HG02588 (cell line): ENCODE measurements at regions not wholly inside any gene's neighbourhood (a gene's known extent, or its start where the extent isn't known, plus 50 kb on each side); places are given as distances from the start of the nearest gene placed in this dataset.
"Not testable (repeated sequence)": the region's sequence is repeated elsewhere in the genome, so short reads cannot be mapped to it uniquely, and the experiment has no call there.

ENCODE experiments used
- ATAC-seq: cut with Tn5 transposase; IDR thresholded peaks from one replicate; pipeline ENCODE4 v1.9.1; 2021; ENCODE audit warnings: mild to moderate bottlenecking, moderate library complexity; ENCODE audit not compliant: unreplicated experiment

DNA sequence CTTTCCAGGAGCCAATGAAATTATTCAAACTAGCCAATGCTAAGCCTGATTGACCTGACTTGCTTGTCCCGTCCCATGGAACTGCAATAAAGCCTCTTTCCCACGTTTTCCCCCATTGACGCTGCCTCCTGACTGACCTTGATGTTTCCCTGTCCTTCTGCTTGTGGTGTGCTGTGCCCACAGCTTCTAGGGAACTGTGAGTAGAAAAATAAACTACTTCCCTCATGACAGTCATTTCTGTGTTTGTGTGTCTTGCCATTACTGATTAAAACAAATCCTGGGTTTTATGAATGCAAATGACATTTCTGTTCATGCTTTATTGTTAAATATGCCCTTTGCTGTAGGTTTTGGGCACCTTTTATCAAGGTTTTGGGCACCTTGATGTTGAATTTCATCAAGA lies 91.3 kb upstream of the ABI1 start:
- no peak for ATAC-seq

GRCh38 chr10:26951650-26952049 lies 90.9 kb upstream of the ABI1 start:
- no peak for ATAC-seq

GRCh38 chr10:26950934-26951333 lies 90.2 kb upstream of the ABI1 start:
- ATAC-seq, result no peak

DNA sequence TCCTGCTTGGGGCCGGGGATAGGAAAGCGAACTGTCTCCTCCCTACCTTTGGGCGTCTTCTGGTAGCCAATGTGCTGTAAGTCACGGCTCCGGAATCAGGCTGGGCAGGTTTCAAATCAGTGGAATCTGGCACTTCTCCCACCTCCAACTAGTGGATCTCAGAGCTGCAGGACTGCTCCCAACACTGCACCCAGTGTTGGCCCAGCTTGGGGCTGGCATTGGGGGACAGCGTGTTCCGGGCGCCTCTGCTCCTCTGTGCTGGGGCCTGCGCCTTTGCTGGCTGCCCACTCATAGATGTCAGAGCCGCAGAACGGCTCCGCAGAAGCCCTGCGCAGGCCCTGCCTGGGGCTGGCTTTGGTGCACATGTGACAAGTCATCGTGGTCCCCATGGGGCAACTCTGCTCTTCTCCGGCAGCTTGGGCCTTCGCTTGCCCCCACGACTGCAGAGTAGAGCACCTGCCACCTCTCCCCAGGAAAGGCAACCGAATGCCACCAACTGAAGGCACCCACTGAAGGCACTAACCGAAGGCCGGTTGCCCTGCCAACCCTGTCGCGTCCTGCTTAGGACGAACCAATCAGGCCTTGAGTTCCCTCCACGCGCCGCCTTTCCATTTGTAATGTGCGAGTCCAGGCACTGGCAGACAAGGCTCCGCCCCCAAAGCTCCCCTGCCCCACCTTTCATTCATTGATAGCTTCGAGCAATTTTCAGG lies 85.5 kb upstream of the ABI1 start:
- ATAC-seq, result no peak

DNA sequence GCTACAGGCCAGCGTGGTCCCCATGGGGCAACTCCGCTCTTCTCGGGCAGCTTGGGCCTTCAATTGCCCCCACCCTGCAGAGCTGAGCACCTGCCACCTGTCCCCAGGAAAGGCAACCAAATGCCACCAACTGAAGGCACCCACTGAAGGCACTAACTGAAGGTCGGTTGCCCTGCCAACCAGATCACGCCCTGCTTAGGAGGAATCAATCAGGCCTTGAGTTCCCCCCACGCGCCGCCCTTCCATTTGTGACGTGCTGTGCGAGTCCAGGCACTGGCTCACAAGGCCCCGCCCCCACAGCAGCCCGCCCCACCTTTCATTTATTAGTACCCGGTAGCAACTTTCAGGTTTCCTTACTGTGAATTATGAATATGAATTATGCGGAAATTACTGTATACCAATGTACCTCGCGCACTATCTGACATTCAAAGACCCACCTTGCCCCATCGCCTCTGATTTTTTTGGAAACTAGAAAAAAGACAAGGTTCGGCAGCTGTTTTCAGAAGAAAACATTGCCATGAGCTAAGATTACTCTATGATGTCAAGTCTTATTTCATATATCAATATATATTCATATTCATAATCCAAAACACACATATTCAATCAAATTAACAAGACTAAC lies 83.6 kb upstream of the ABI1 start:
- no peak for ATAC-seq

DNA sequence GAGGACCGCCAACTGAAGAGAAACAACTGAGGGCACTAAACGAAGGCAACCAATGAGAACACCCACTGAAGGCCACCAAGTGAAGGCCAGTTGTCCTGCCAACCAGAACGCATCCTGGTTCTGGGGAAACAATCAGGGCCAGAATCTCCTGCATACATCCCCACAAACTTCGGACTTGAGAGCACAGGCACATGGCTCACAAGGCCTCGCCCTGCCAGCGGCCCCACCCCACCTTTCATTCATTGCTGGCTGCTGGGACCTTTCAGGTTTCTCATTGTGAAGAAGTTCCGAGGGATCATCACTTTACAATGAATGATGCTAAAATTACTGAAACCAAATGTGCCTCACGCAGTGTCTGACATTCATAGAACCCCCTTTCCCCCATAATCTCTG lies 79.2 kb upstream of the ABI1 start:
- ATAC-seq, result no peak

- ATAC-seq, result no peak
Observed at GRCh38 chr10:26939290-26939961, 78.7 kb upstream of the ABI1 start.

DNA sequence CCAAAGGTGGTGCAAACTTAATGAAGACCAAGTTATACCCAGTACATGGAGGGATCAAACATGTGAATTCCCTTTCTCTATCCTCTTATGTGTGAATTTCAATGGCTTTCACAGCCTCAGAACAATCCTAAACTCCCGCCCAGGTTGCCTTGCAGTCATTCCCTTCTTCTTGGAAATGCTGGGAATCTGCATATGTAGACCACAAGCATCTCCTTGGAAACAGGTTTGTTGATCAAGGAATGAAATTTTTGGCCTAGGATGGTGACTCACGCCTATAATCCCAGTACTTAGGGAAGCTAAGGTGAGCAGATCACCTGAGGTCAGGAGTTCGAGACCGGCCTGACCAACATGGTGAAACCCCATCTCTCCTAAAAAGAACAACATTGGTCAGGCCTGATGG lies 77.8 kb upstream of the ABI1 start:
- ATAC-seq, result no peak

DNA sequence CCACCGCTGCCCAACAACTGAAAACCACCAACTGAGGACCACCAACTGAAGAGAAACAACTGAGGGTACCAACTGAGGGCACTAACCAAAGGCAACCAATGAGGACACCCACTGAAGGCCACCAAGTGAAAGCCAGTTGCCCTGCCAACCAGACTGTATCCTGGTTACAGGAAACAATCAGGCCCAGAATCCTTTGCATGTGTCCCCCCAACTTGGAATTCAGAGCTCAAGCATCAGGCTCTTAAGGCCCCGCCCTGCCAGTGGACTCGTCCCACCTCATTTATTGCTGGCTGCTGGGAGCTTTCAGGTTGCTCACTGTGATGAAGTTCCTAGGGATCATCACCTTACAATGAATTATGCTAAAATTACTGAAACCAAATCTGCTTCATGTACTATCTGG lies 76.6 kb upstream of the ABI1 start:
- no peak for ATAC-seq

- not testable (repeated sequence) for ATAC-seq
Observed at GRCh38 chr10:26934190-26934589, 73.4 kb upstream of the ABI1 start.

- no peak for ATAC-seq
Observed at GRCh38 chr10:26932576-26932975, 71.8 kb upstream of the ABI1 start.

DNA sequence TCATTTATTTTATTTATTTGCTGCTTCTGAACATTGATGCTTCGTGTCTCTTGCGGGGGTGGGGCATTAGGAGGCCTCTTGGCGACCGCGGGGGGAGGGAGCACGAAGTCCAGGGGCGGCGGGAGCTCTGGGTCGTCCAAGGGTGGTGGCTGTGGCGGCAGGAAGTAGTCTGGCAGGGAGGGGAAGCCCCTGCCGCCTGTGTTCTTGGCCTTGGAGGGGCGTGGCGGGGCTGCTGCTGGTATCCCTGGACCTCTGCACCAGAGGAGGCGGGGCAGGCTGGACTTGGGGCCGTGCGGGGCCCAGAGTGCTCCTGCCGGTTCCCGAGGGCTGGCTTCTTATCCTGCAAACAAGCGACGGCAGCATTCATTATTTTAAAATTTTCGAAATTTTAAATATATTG lies 70.5 kb upstream of the ABI1 start:
- peak; percentile 88 for ATAC-seq

GRCh38 chr10:26922824-26923223 lies 62.1 kb upstream of the ABI1 start:
- ATAC-seq, result not testable (repeated sequence)

DNA sequence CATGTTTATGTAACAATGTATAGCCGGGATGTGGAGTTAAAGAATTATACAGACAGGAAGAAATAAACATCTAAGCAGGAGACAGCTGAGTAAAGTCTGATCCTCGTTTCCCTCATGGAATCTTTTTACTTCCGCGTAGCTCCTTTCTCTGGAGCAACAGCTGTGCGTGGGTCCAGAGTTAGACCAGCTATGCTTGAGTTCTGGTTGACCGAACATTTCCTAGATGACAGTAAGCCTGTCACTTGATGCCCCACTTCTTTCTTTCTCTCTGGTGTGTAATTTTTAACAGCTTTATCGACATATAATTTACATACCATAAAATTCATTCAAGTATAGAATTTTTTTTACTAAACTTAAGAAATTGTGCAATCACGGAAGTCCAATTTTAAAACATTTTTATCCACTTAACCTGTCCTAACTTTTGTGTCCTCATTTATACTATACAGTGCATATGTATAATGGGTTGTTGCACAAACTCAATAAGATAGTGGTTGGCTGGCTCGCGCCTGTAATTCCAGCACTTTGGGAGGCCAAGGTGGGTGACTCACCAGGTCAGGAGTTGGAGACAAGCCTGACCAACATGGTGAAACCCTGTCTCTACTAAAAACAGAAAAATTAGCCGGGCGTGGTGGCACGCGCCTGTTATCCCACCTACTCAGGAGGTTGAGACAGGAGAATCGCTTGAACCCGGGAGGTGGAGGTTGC lies 58.5 kb upstream of the ABI1 start:
- ATAC-seq, result not testable (repeated sequence)

GRCh38 chr10:26914898-26915297 lies 54.1 kb upstream of the ABI1 start:
- no peak for ATAC-seq

GRCh38 chr10:26911811-26912461 lies 51.2 kb upstream of the ABI1 start:
- no peak for ATAC-seq
